Heart right ventricle (tissue), 16 donors: ENCODE measurements at regions not wholly inside any gene's neighbourhood (a gene's known extent, or its start where the extent isn't known, plus 50 kb on each side); places are given as distances from the start of the nearest gene placed in this dataset.

Experiments
- ATAC-seq, 8 donors: fragments of 200-7000 bp; cut with Tn5 transposase; one replicate each; pipeline ENCODE4 v1.9.1; 2020; ENCODE audit warnings: mild to moderate bottlenecking in 8 of 8, moderate library complexity in 8 of 8, moderate number of reproducible peaks in 1 of 8
- DNase-seq, 2 donors: peaks; one replicate each; pipeline ENCODE4 v3.0.0-alpha.2; 2020
- H3K27ac ChIP-seq, 10 donors: fragments of 200-600 bp; sonication (generic) in 2 of 10; one replicate each; pipeline versions ENCODE4 v1.5.0 to v1.8.0; 2020 to 2022; ENCODE audit warnings: mild to moderate bottlenecking in 3 of 10
- H3K27me3 ChIP-seq, 7 donors: fragments of 200-600 bp; one replicate each; pipeline ENCODE4 v1.8.0; 2021 to 2022; ENCODE audit warnings: mild to moderate bottlenecking in 2 of 7
- H3K36me3 ChIP-seq, 9 donors: fragments of 200-600 bp; sonication (generic) in 1 of 9; one replicate each; pipeline versions ENCODE4 v1.5.0 to v1.8.0; 2020 to 2022; ENCODE audit warnings: mild to moderate bottlenecking in 2 of 9
- H3K4me1 ChIP-seq, 9 donors: fragments of 200-600 bp; sonication (generic) in 1 of 9; one replicate each; pipeline versions ENCODE4 v1.5.0 to v1.8.0; 2020 to 2022; ENCODE audit warnings: mild to moderate bottlenecking in 4 of 9
- H3K4me3 ChIP-seq, 10 donors: fragments of 200-600 bp; sonication (generic) in 2 of 10; one replicate each; pipeline versions ENCODE4 v1.5.0 to v1.8.0; 2020 to 2022; ENCODE audit warnings: mild to moderate bottlenecking in 7 of 10, moderate library complexity in 2 of 10
- H3K9me3 ChIP-seq, 11 donors: fragments of 200-600 bp in 10 of 11; sonication (generic) in 2 of 11; one replicate each; pipeline versions ENCODE4 v1.5.0 to v1.8.0; 2013 to 2022; ENCODE audit warnings: mild to moderate bottlenecking in 2 of 11, control low read depth in 1 of 11, moderate library complexity in 1 of 11
- CTCF ChIP-seq, 9 donors: fragments of 200-600 bp; sonication (generic) in 2 of 9; IDR thresholded peaks; one replicate each; pipeline versions ENCODE4 v1.5.0 to v1.8.0; 2021 to 2022; ENCODE audit warnings: antibody characterized with exemption in 9 of 9, mild to moderate bottlenecking in 5 of 9, moderate library complexity in 1 of 9
- WGBS, 2 donors: extraction: QIAGEN DNeasy Blood & Tissue Kit; methylation state at CpG; one replicate each; pipeline ENCODE4 v1.1.7; 2013; ENCODE audit warnings: inconsistent platforms in 1 of 2; 5-methylcytosine and 5-hydroxymethylcytosine counted together
- intact Hi-C, 10 donors: fragments of 100-400 bp; cut with DNase I; formaldehyde crosslinking; loops; one replicate each; pipeline versions ENCODE4 v1.11.1 to v1.14.2; 2022
- donor health status: Arrhythmogenic right ventricular cardiomyopathy.
- donor health status: ischemic (EF 13 %, LVEDD 7.1; RV severe dilation, severe dysfunction).
- donor health status: healthy with polysubstance abuse.
- donor health status: DM: no; HTN: yes; CAD: no.
- donor health status: DM: no; HTN: no; CAD: no.
- donor health status: ischemic (EF 25% LVEDD 6.9; RV normal size, moderate dysfunction).
- donor health status: ischemic (EF 25% LVEDD 5.7; RV mildly dilated, moderate dysfunction).
- donor health status: healthy.
- donor health status: DM: yes; HTN: yes; CAD: no.
- donor health status: Ischemic cardiomyopathy.
- donor health status: ischemic (EF 35%, LVEDD 5.7; RV mildly dilated, moderate dysfunction).
- donor health status: nonischemic (EF 11% LVEDD 7.7; RV severe dilation, severe dysfunction).
- donor health status: DM: yes; HTN: yes; CAD: no.
- donor health status: PGD.
- donor health status: ischemic (EF 29% LVEDD 5.4; RV normal size, mild dysfunction).
- donor health status: nonischemic (EF 23%, LVEDD 6.1; RV moderate dilation, normal function).

GRCh38 chr12:96098631-96099030 is 63.2 kb upstream of the LTA4H start:
- intact Hi-C loops = no loop called here
- no peak for DNase-seq
- Histone ChIP-seq H3K4me1 (peaks cover 4 to 49% (median 42%) of the 10 kb centered on the region in 9 donors), H3K9me3 (no peaks in the 10 kb centered on the region), H3K4me3 (no peak overlapping the region), H3K27ac (peak overlapping the region in 3 of 10 donors; percentile 52 to 74 (median 68)), H3K36me3 (no peaks in the 10 kb centered on the region), H3K27me3 (no peaks in the 10 kb centered on the region)
- WGBS, 2 donors = 74 to 84% methylated on average over 2 of the region's 2 CpGs
- no peak for ATAC-seq
- no peak for TF ChIP-seq CTCF (IDR thresholded peaks at IDR 0.05)

DNA sequence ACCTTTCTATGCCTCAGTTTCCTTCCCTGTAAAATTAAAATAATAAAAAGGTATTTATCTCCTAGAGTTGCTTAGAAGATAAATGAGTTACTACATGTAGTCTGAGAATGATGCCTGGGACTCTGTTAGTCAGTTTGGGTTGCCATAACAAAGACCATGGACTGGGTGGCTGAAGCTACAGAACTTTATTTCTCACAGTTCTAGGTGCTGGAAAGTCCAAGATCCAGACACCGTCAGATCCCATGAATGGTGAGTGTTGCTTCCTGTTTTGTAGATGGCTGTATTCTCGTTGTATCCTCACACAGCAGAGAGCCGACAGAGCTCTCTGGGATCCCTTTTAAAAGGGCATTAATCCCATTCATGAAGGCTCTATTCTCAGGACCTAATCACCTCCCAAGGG is 64.0 kb upstream of the LTA4H start:
- no peaks in the 10 kb centered on the region for H3K9me3 ChIP-seq
- intact Hi-C loops = no loop called here
- H3K27me3 ChIP-seq = no peaks in the 10 kb centered on the region
- ATAC-seq = no peak
- DNase-seq = no peak
- H3K4me1 ChIP-seq = peaks cover 4 to 41% (median 35%) of the 10 kb centered on the region in 9 donors
- WGBS, 2 donors = 57 to 62% methylated on average over 3 of the region's 3 CpGs
- TF ChIP-seq CTCF (IDR thresholded peaks at IDR 0.05) = no peak
- H3K27ac ChIP-seq = peak overlapping the region in 8 of 10 donors; percentile 12 to 74 (median 52)
- H3K36me3 ChIP-seq = no peaks in the 10 kb centered on the region
- no peak overlapping the region for H3K4me3 ChIP-seq

GRCh38 chr12:96099986-96100385 is 64.6 kb upstream of the LTA4H start:
- DNase-seq (no peak), ATAC-seq (peak in 2 of 8 donors; percentile 42)
- intact Hi-C loops = loop anchor here in 1 of 10 donors (10.0 kb wide), 1 partner anchor 65 kb away; no protein-coding TSS in a partner anchor
- Histone ChIP-seq H3K27ac (peak overlapping the region in 7 of 10 donors; percentile 23 to 74 (median 52)), H3K36me3 (no peaks in the 10 kb centered on the region), H3K9me3 (no peaks in the 10 kb centered on the region), H3K4me1 (peaks cover 4 to 37% (median 31%) of the 10 kb centered on the region in 9 donors), H3K27me3 (no peaks in the 10 kb centered on the region), H3K4me3 (no peak overlapping the region)
- TF ChIP-seq CTCF (IDR thresholded peaks at IDR 0.05) = peak in 2 of 9 donors; percentile 12 to 35
- WGBS, 2 donors = 62 to 64% methylated on average over 7 of the region's 7 CpGs

DNA sequence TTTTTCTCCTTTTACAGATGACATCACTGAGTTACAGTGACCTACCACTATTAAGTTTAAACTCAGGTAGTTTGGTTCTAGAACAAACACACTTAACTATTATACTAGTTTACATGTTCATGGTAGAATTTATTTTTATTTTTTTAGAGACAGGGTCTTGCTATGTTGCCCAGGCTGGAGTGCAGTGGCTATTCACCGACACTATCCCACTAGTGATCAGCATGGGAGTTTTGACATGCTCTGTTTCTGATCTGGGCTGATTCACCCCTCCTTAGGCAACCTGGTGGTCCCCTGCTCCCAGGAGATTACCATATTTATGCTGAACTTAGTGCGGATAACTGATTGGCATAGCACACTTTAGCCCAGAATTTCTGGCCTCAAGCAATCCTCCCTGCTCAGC is 66.4 kb upstream of the LTA4H start:
- no peaks in the 10 kb centered on the region for H3K9me3 ChIP-seq
- ATAC-seq = no peak
- DNase-seq = no peak
- peak overlapping the region in 1 of 10 donors; percentile 53 for H3K27ac ChIP-seq
- no peaks in the 10 kb centered on the region for H3K27me3 ChIP-seq
- peaks cover 4 to 37% (median 26%) of the 10 kb centered on the region in 9 donors for H3K4me1 ChIP-seq
- no peaks in the 10 kb centered on the region for H3K36me3 ChIP-seq
- no peak for TF ChIP-seq CTCF (IDR thresholded peaks at IDR 0.05)
- H3K4me3 ChIP-seq = no peak overlapping the region
- WGBS, 2 donors = 95 to 99% methylated on average over 2 of the region's 2 CpGs
- intact Hi-C loops = loop anchor here in 1 of 10 donors (10.0 kb wide), 1 partner anchor 63 kb away; no protein-coding TSS in a partner anchor
